ENCODE measurements at regions not wholly inside any gene's neighbourhood (a gene's known extent, or its start where the extent isn't known, plus 50 kb on each side); places are given as distances from the start of the nearest gene placed in this dataset.
"Not testable (repeated sequence)": the region's sequence is repeated elsewhere in the genome, so short reads cannot be mapped to it uniquely, and the experiment has no call there.

GRCh38 chr5:133863857-133864585, 104.4 kb downstream of the C5orf15 start:
- no peak for DNase-seq
- Mint-ChIP-seq H3K4me1 (peaks cover 3 to 22% (median 6%) of the 10 kb centered on the region in 4 donors), H3K36me3 (peaks cover 0 to 8% (median 0%) of the 10 kb centered on the region in 3 donors), H3K4me3 (no peak overlapping the region), H3K27me3 (peaks cover 0 to 3% (median 0%) of the 10 kb centered on the region in 5 donors), H3K9me3 (peaks cover 0 to 7% (median 0%) of the 10 kb centered on the region in 9 donors), H3K27ac (no peak overlapping the region)
- POLR2A ChIA-PET: no interaction called here
- ATAC-seq: no peak

GRCh38 chr5:133861161-133861737, 107.2 kb downstream of the C5orf15 start:
- POLR2A ChIA-PET: interaction anchor here (0.5 kb wide), 1 partner anchor 71 kb away, joined by 5 read pairs; no protein-coding TSS in a partner anchor
- DNase-seq (peak in 1 of 10 donors; percentile 8), ATAC-seq (peak; percentile 50 to 65)
- H3K27ac Mint-ChIP-seq: peak overlapping the region in 2 of 10 donors; percentile 1 to 60
- peaks cover 0 to 3% (median 0%) of the 10 kb centered on the region in 5 donors for H3K27me3 Mint-ChIP-seq
- H3K36me3 Mint-ChIP-seq: peaks cover 0 to 8% (median 0%) of the 10 kb centered on the region in 3 donors
- no peak overlapping the region for H3K4me3 Mint-ChIP-seq
- peaks cover 3 to 9% (median 6%) of the 10 kb centered on the region in 4 donors for H3K4me1 Mint-ChIP-seq
- peaks cover 0 to 7% (median 0%) of the 10 kb centered on the region in 9 donors for H3K9me3 Mint-ChIP-seq

- DNase-seq: no peak
- ATAC-seq: no peak
- peaks cover 0 to 8% (median 0%) of the 10 kb centered on the region in 3 donors for H3K36me3 Mint-ChIP-seq
- H3K27me3 Mint-ChIP-seq: peaks cover 0 to 4% (median 0%) of the 10 kb centered on the region in 5 donors
- peaks cover 3 to 9% (median 6%) of the 10 kb centered on the region in 4 donors for H3K4me1 Mint-ChIP-seq
- POLR2A ChIA-PET: no interaction called here
- peak overlapping the region in 1 of 10 donors; percentile 52 for H3K4me3 Mint-ChIP-seq
- H3K9me3 Mint-ChIP-seq: peaks cover 0 to 7% (median 0%) of the 10 kb centered on the region in 9 donors
- H3K27ac Mint-ChIP-seq: no peak overlapping the region
Measured at GRCh38 chr5:133859073-133859472, 109.4 kb downstream of the C5orf15 start.

- H3K4me1 Mint-ChIP-seq, DNase-seq, H3K27ac Mint-ChIP-seq, H3K9me3 Mint-ChIP-seq, H3K27me3 Mint-ChIP-seq, H3K36me3 Mint-ChIP-seq, ATAC-seq, POLR2A ChIA-PET, H3K4me3 Mint-ChIP-seq: not testable (repeated sequence)
Measured at GRCh38 chr5:133857595-133858313, 110.7 kb downstream of the C5orf15 start.

DNA sequence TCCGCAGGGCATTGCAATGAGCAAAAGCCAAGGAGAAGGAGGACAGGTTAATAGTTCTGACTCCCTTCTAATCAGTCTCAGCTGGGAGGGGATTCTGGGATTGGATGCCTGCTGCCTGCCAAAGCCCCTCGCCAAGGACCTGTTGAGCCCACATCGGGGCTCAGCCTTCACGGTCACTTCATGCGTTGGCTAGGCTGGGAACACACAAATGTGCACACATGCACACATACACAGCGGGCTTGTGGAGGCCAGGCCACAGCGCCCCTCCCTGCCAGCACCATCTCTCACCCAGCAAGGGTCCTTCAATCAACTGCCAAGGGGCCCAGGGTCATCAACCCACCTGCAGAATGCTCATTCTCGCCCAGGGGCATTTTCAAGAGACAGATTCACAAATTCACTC, 113.9 kb downstream of the C5orf15 start:
- Mint-ChIP-seq H3K9me3 (peaks cover 0 to 3% (median 0%) of the 10 kb centered on the region in 9 donors), H3K4me1 (peaks cover 0 to 7% (median 3%) of the 10 kb centered on the region in 4 donors), H3K4me3 (no peak overlapping the region), H3K27me3 (peaks cover 0 to 4% (median 0%) of the 10 kb centered on the region in 5 donors), H3K36me3 (peaks cover 0 to 5% (median 0%) of the 10 kb centered on the region in 3 donors), H3K27ac (no peak overlapping the region)
- ATAC-seq: no peak
- POLR2A ChIA-PET: no interaction called here
- DNase-seq: no peak

- peaks cover 0 to 3% (median 0%) of the 10 kb centered on the region in 9 donors for H3K9me3 Mint-ChIP-seq
- POLR2A ChIA-PET: interaction anchor here (1.0 kb wide), 1 partner anchor 9 kb away, joined by 3 read pairs; no protein-coding TSS in a partner anchor
Measured at GRCh38 chr5:133853646-133854365, 114.6 kb downstream of the C5orf15 start.

DNA sequence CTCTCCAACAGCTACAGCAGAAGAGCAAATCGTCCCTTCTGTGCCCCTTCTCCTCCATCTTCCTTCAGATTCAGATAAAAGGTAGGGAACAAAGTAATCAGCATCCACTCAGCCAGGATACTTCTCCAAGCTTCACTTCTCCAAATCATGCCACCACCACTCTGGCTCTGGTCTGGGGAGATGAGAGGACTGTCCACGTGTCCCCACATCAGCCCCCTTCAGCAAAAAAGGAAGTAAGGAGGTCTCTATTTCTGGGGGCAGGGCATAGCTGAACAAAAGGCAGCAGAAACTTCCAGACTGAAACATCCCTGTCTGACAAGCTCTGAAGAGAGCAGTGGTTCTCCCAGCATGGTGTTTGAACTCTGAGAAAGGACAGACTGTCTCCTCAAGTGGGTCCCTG, 116.9 kb downstream of the C5orf15 start:
- no peaks in the 10 kb centered on the region for H3K36me3 Mint-ChIP-seq
- H3K4me3 Mint-ChIP-seq: no peak overlapping the region
- POLR2A ChIA-PET: no interaction called here
- no peak overlapping the region for H3K27ac Mint-ChIP-seq
- DNase-seq (no peak), ATAC-seq (no peak)
- H3K9me3 Mint-ChIP-seq: peaks cover 0 to 3% (median 0%) of the 10 kb centered on the region in 9 donors
- H3K4me1 Mint-ChIP-seq: peaks cover 2 to 33% (median 13%) of the 10 kb centered on the region in 4 donors
- peaks cover 0 to 3% (median 0%) of the 10 kb centered on the region in 5 donors for H3K27me3 Mint-ChIP-seq

More at GRCh38 chr5:133853646-133854365, 114.6 kb downstream of the C5orf15 start:
- DNase-seq (no peak), ATAC-seq (no peak)
- Mint-ChIP-seq H3K36me3 (no peaks in the 10 kb centered on the region), H3K4me1 (peaks cover 0 to 14% (median 4%) of the 10 kb centered on the region in 4 donors), H3K27me3 (peaks cover 0 to 2% (median 0%) of the 10 kb centered on the region in 5 donors), H3K27ac (peak overlapping the region in 1 of 10 donors; percentile 28), H3K4me3 (no peak overlapping the region)

DNA sequence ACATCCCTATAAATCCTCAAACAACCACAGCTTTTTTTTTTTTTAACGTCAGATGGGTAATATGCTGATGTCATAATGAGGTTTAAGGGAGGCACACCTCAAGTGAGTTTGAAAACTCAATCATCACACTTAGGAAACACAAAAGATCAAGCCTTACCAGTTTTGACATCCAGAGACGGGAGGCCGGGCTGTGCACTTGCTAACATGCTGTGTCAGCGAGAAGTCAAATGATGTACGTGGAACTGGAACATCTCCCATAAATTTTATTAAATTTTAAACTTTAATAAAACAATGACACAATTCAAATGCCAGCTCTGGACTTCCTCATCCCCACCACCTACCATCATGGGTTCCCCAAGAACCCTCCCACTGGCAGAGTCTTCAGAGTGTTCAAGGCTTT, 117.6 kb downstream of the C5orf15 start:
- H3K36me3 Mint-ChIP-seq: no peaks in the 10 kb centered on the region
- H3K4me1 Mint-ChIP-seq: peaks cover 2 to 35% (median 13%) of the 10 kb centered on the region in 4 donors
- no peak overlapping the region for H3K4me3 Mint-ChIP-seq
- peaks cover 0 to 3% (median 0%) of the 10 kb centered on the region in 5 donors for H3K27me3 Mint-ChIP-seq
- ATAC-seq (no peak), DNase-seq (no peak)
- H3K27ac Mint-ChIP-seq: no peak overlapping the region
- peaks cover 0 to 2% (median 0%) of the 10 kb centered on the region in 9 donors for H3K9me3 Mint-ChIP-seq
- POLR2A ChIA-PET: no interaction called here

DNA sequence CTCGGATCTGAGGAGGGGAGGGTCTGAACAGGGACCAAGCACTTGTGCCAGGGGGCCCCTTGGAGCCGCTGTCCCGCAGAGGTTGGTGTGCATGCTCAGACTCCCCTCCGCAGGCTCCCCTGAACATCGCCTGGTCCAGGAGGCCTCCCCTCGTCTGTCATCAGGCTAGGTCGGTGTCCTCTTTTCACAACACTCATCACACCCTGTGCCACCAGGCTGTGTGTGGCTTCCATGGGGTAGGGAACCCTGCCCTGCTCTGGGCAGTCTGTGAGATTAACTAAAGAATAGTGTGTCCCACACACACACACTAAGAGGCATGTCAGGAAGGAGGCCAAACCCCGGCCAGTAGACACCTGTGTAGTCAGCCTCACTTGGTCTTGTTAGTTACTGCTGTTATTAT, 119.3 kb downstream of the C5orf15 start:
- H3K4me1 Mint-ChIP-seq: peaks cover 3 to 35% (median 13%) of the 10 kb centered on the region in 4 donors
- no peak for ATAC-seq
- H3K9me3 Mint-ChIP-seq: peaks cover 0 to 2% (median 0%) of the 10 kb centered on the region in 9 donors
- H3K36me3 Mint-ChIP-seq: no peaks in the 10 kb centered on the region
- no peak for DNase-seq
- H3K27me3 Mint-ChIP-seq: peaks cover 0 to 3% (median 0%) of the 10 kb centered on the region in 5 donors
- H3K27ac Mint-ChIP-seq: no peak overlapping the region
- no peak overlapping the region for H3K4me3 Mint-ChIP-seq
- POLR2A ChIA-PET: no interaction called here

- Mint-ChIP-seq H3K4me3 (peak overlapping the region in 3 of 10 donors; percentile 44 to 72 (median 54)), H3K27ac (peak overlapping the region in 1 of 10 donors; percentile 29), H3K36me3 (no peaks in the 10 kb centered on the region), H3K9me3 (peaks cover 0 to 2% (median 0%) of the 10 kb centered on the region in 9 donors), H3K27me3 (peaks cover 0 to 3% (median 0%) of the 10 kb centered on the region in 5 donors), H3K4me1 (peaks cover 3 to 35% (median 13%) of the 10 kb centered on the region in 4 donors)
- POLR2A ChIA-PET: no interaction called here
- DNase-seq: no peak
- peak in 1 of 2 donors; percentile 53 for ATAC-seq
Measured at GRCh38 chr5:133848341-133848811, 120.0 kb downstream of the C5orf15 start.

GRCh38 chr5:133847886-133848285, 120.5 kb downstream of the C5orf15 start:
- POLR2A ChIA-PET: no interaction called here
- Mint-ChIP-seq H3K36me3 (no peaks in the 10 kb centered on the region), H3K27ac (peak overlapping the region in 1 of 10 donors; percentile 60), H3K9me3 (peaks cover 0 to 2% (median 0%) of the 10 kb centered on the region in 9 donors), H3K27me3 (peaks cover 0 to 3% (median 0%) of the 10 kb centered on the region in 5 donors), H3K4me1 (peaks cover 3 to 35% (median 13%) of the 10 kb centered on the region in 4 donors), H3K4me3 (peak overlapping the region in 3 of 10 donors; percentile 44 to 72 (median 54))
- DNase-seq: no peak
- no peak for ATAC-seq

DNA sequence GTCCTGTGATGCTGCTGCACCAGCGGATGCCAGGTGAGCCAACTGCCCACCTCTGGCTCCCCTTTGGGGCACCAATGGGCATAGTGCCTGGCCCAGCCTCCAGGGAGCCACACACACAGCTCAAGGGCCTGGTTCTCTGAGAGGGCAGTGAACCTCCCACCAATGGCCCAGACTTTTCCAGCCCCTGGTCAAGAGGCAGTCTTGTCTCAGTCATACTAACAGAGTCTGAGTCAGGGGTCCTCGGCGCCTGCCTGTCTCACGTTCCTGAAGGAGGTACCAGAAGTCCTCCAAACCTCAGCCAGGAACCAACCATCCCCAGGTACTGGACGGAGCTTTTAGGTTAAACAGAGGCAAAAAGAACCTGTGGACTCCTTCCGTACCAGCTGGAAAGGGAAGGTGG, 121.1 kb downstream of the C5orf15 start:
- peaks cover 0 to 3% (median 0%) of the 10 kb centered on the region in 5 donors for H3K27me3 Mint-ChIP-seq
- DNase-seq (no peak), ATAC-seq (no peak)
- H3K27ac Mint-ChIP-seq: no peak overlapping the region
- H3K9me3 Mint-ChIP-seq: peaks cover 0 to 2% (median 0%) of the 10 kb centered on the region in 9 donors
- H3K4me1 Mint-ChIP-seq: peaks cover 3 to 35% (median 13%) of the 10 kb centered on the region in 4 donors
- H3K36me3 Mint-ChIP-seq: no peaks in the 10 kb centered on the region
- POLR2A ChIA-PET: no interaction called here
- H3K4me3 Mint-ChIP-seq: no peak overlapping the region

All from naive thymus-derived CD8-positive, alpha-beta T cell (primary cell).